Immature natural killer cell (primary cell): ENCODE measurements at regions not wholly inside any gene's neighbourhood (a gene's known extent, or its start where the extent isn't known, plus 50 kb on each side); places are given as distances from the start of the nearest gene placed in this dataset.

Experiments
- DNase-seq, 3 donors: peaks; one replicate each; pipeline ENCODE4 v3.0.0; 2022; ENCODE audit warnings: mixed read lengths in 1 of 3
- H3K27ac Mint-ChIP-seq, 6 donors: one replicate each; pipeline ENCODE4 v1.8.0; 2020; ENCODE audit warnings: mixed read lengths in 6 of 6, mild to moderate bottlenecking in 5 of 6, inconsistent platforms in 4 of 6, moderate library complexity in 3 of 6
- H3K27me3 Mint-ChIP-seq, 3 donors: one replicate each; pipeline ENCODE4 v1.8.0; 2020 to 2021; ENCODE audit warnings: low read depth in 3 of 3, mild to moderate bottlenecking in 3 of 3, mixed read lengths in 3 of 3, moderate library complexity in 3 of 3, inconsistent platforms in 1 of 3
- H3K36me3 Mint-ChIP-seq, 3 donors: one replicate each; pipeline ENCODE4 v1.8.0; 2020; ENCODE audit warnings: mixed read lengths in 3 of 3, inconsistent platforms in 2 of 3, mild to moderate bottlenecking in 2 of 3
- H3K4me1 Mint-ChIP-seq, 2 donors: one replicate each; pipeline ENCODE4 v1.8.0; 2020; ENCODE audit warnings: inconsistent platforms in 2 of 2, mild to moderate bottlenecking in 2 of 2, mixed read lengths in 2 of 2, moderate library complexity in 1 of 2
- H3K4me3 Mint-ChIP-seq, 5 donors: one replicate each; pipeline ENCODE4 v1.8.0; 2020; ENCODE audit warnings: mild to moderate bottlenecking in 5 of 5, mixed read lengths in 5 of 5, inconsistent platforms in 3 of 5, moderate library complexity in 3 of 5
- H3K9me3 Mint-ChIP-seq, 6 donors: one replicate each; pipeline ENCODE4 v1.8.0; 2020; ENCODE audit warnings: mild to moderate bottlenecking in 6 of 6, mixed read lengths in 6 of 6, inconsistent platforms in 4 of 6, moderate library complexity in 3 of 6

DNA sequence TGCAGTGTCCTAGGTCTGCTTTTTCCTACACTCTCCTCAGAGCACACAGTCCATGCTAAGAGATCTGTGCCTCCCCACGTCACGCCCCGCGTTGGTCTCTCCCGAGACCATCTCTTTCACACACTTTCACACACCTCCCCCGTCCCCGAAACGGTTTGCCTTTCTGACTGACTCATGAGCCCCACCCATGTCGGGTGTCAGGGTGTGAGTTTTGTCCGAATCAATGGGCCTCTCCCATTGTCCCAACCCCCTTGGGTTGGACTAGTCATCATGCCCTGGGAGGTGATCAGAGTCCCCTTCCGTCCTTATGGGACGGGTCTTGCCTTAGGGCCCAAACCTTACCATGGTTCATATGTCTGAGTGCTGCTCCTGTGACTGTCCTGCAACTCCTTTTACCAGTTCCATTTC lies 214.0 kb upstream of the HTR2A start:
- Mint-ChIP-seq H3K27ac (no peak overlapping the region), H3K4me1 (peaks cover 0 to 8% of the 10 kb centered on the region in 2 donors), H3K4me3 (no peak overlapping the region), H3K27me3 (no peaks in the 10 kb centered on the region), H3K36me3 (no peaks in the 10 kb centered on the region), H3K9me3 (peaks cover 0 to 3% (median 0%) of the 10 kb centered on the region in 6 donors)
- DNase-seq, result no peak

DNA sequence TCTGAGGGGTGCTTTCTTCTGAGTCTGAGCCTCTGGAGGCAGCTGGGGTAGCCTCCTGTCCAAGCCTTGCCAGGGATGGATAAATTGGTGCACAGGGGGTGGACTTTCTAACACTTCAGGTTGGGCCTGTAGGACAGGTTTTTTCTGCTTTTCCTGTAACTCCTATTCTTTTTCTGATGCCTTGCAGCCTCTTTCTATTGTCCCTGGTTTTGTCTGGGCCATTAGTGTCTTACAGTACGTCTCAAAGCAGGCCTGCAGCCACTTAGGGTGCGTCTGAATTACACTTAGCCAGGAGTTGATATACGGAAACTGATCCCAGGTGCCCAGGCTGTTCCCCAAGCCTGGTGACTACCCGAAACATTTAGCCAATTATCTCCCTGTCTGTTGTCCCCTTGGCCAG lies 213.3 kb upstream of the HTR2A start:
- Mint-ChIP-seq H3K9me3 (peaks cover 0 to 3% (median 0%) of the 10 kb centered on the region in 6 donors), H3K36me3 (no peaks in the 10 kb centered on the region), H3K4me3 (no peak overlapping the region), H3K4me1 (peaks cover 0 to 8% of the 10 kb centered on the region in 2 donors), H3K27ac (no peak overlapping the region), H3K27me3 (peaks cover 0 to 4% (median 1%) of the 10 kb centered on the region in 3 donors)
- DNase-seq, result no peak

DNA sequence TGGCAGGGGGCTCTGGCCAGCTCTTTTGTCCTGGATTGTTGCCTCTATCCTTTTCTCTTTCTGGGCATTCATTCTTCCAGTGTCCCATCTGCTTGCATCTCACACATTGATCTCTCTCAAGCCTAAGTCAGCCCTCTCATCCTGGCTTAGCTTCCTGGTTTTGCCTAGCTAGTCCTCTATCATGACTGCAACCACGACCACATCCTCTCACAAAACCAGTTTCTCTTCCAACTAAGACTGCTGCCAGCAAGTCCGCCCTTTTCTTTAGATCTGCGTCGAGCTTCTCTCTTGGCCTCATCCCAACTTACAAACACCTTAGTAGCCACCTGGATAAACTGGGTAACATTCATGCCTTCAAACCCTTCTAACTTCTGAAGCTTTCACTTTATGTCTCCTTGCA lies 212.2 kb upstream of the HTR2A start:
- H3K27me3 Mint-ChIP-seq, result peaks cover 0 to 4% (median 2%) of the 10 kb centered on the region in 3 donors
- H3K9me3 Mint-ChIP-seq, result peaks cover 0 to 3% (median 0%) of the 10 kb centered on the region in 6 donors
- no peak overlapping the region for H3K4me3 Mint-ChIP-seq
- H3K36me3 Mint-ChIP-seq, result no peaks in the 10 kb centered on the region
- no peak for DNase-seq
- H3K27ac Mint-ChIP-seq, result no peak overlapping the region
- H3K4me1 Mint-ChIP-seq, result peaks cover 0 to 8% of the 10 kb centered on the region in 2 donors

DNA sequence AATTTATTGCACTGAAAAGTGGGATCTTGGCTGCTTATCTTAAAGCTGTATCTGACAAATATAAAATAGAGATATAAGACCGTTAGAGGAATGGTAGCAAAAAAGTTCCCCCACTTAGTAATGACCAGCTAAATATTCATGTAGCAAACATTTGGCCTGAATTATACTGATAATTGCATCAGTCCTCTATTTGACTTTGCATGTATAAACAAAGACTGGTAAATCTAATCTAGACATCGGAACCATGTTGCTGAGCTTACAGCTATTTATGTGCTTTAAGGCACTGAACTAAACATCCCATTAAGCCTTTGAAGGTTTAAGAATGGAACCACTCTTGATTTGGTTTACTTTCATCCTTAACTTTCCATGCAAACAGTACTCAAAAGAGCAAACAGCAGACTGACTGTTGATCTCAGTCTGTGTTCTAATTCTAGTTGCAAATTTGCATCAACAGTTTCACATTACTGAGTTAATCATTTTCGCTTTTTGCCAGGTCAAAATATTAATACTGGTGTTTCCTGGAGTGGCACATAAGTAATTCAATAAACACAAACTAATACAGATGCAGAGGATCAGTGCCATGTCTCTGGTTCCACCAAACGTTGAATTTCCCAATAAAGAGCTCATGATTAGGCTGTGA lies 203.5 kb upstream of the HTR2A start:
- Mint-ChIP-seq H3K4me3 (no peak overlapping the region), H3K9me3 (no peaks in the 10 kb centered on the region), H3K36me3 (no peaks in the 10 kb centered on the region), H3K27ac (no peak overlapping the region), H3K27me3 (peaks cover 0 to 4% (median 0%) of the 10 kb centered on the region in 3 donors), H3K4me1 (no peaks in the 10 kb centered on the region)
- DNase-seq, result no peak

DNA sequence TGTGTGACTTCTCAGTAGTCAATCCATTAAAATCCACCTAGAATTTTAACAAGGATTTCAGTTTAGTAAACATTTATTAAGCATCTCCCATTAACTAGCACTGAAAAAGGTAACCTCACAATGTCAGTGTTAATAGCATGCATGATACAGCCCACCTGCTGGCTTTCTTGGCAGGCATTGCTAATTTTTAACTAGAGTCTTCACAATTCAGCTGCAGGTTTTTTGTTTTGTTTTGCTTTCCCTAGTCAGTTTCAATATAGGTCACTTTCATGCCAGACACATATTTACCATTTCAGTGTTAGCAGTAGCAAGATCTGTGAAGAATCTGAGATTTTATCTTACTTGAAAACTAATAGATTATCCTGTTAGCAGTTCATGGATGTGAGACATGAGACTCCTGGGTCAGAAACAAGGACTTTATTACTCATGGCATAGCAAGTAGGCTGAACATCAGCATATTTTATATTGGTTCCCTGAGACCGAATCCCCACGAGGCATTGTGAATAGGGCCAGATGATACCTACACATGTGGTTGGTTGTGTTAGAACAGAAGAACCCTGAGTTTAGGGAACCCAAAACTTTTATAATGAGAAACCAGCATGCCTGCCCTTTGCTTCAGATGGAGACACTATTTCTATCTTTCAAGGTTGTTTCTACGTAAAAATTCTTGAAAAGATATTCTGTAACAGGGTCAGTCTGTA lies 198.0 kb upstream of the HTR2A start:
- Mint-ChIP-seq H3K36me3 (no peaks in the 10 kb centered on the region), H3K27me3 (peaks cover 0 to 5% (median 1%) of the 10 kb centered on the region in 3 donors), H3K4me3 (no peak overlapping the region), H3K9me3 (peaks cover 0 to 4% (median 0%) of the 10 kb centered on the region in 6 donors), H3K27ac (no peak overlapping the region), H3K4me1 (no peaks in the 10 kb centered on the region)
- DNase-seq, result no peak

DNA sequence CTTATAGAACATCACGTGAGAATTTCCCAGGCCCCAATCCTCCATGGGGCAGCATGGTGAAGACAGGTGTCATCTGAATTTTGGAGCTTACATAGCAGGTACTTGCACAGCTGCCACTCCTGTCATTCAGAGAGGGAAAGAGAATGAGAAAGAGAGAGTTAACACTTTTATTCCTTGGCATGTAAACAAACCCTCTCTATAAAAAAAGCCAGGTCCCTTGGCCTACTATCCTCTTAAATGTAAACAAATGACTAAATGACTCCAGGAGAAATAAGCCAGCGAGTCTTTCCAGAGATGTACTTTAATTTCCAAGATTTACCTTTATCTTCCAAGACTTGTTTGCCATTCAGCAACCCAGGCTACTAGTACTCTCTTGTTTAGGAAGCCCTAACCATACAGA lies 195.3 kb upstream of the HTR2A start:
- H3K27ac Mint-ChIP-seq, result no peak overlapping the region
- H3K9me3 Mint-ChIP-seq, result peaks cover 0 to 4% (median 0%) of the 10 kb centered on the region in 6 donors
- H3K36me3 Mint-ChIP-seq, result no peaks in the 10 kb centered on the region
- H3K4me1 Mint-ChIP-seq, result no peaks in the 10 kb centered on the region
- no peak overlapping the region for H3K4me3 Mint-ChIP-seq
- DNase-seq, result no peak
- H3K27me3 Mint-ChIP-seq, result peaks cover 0 to 5% (median 0%) of the 10 kb centered on the region in 3 donors

DNA sequence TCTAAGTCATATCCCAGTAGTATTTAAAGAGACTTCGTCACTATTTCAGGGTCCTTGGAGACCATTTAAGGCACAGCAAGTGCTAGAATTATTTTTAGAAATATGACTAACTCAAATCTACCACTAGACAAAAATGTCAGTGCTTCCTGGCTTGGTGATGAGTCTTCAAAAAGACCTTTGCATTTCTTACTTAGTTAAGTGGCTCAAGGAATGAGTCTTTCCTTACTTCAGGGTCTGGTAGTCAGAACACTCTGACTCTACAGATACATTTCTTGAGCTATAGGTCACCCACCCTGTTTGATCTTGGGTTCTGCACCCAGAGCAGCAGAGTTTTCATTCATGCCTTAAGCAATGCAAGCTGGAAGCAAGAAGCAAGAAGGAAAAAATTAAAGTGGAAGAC lies 191.0 kb upstream of the HTR2A start:
- no peak overlapping the region for H3K4me3 Mint-ChIP-seq
- H3K27me3 Mint-ChIP-seq, result peaks cover 0 to 2% (median 1%) of the 10 kb centered on the region in 3 donors
- no peaks in the 10 kb centered on the region for H3K4me1 Mint-ChIP-seq
- H3K9me3 Mint-ChIP-seq, result peaks cover 0 to 2% (median 0%) of the 10 kb centered on the region in 6 donors
- no peak for DNase-seq
- no peaks in the 10 kb centered on the region for H3K36me3 Mint-ChIP-seq
- no peak overlapping the region for H3K27ac Mint-ChIP-seq

DNA sequence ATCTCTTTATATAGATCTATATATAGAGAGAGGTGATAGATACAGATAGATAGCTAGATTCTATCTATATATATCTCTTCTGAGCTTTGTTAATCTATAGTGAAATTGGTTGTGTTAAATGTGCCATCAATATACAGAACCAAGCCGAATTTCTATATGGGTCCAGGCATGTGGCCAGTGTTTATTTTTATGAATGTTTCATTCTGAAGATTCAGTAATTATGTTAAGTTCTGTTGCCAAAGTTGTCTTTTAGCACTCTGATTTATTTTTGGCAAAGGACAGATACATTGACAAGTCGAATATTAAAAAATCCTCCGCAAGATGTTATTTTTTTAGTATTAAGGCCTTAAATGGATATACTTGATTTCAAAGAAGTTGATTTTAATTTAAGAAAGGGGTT lies 190.4 kb upstream of the HTR2A start:
- Mint-ChIP-seq H3K27me3 (peaks cover 0 to 2% (median 1%) of the 10 kb centered on the region in 3 donors), H3K4me1 (no peaks in the 10 kb centered on the region), H3K27ac (no peak overlapping the region), H3K9me3 (peaks cover 0 to 2% (median 0%) of the 10 kb centered on the region in 6 donors), H3K4me3 (no peak overlapping the region), H3K36me3 (no peaks in the 10 kb centered on the region)
- DNase-seq, result no peak

DNA sequence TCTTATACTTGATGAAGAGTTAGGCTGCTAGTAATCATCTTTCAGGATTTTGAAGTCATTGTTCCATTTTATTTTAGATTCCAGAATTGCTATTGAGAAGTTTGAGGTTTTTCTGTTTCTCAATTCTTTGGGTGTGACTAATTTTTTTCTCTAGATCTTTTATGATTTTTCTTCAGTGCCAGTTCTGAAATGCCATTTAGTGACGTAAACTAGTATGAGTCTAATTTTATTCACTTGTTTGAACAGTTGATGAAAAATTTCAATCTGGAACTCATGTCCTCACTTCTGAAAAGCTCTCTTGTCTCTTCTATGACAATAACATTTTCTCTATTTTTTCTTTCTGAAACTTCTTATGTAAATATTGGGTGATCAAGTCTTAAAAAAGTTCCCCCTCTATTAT lies 188.5 kb upstream of the HTR2A start:
- Mint-ChIP-seq H3K4me1 (no peaks in the 10 kb centered on the region), H3K4me3 (no peak overlapping the region), H3K9me3 (peaks cover 0 to 2% (median 0%) of the 10 kb centered on the region in 6 donors), H3K36me3 (no peaks in the 10 kb centered on the region), H3K27ac (no peak overlapping the region), H3K27me3 (peaks cover 0 to 3% (median 1%) of the 10 kb centered on the region in 3 donors)
- DNase-seq, result no peak

DNA sequence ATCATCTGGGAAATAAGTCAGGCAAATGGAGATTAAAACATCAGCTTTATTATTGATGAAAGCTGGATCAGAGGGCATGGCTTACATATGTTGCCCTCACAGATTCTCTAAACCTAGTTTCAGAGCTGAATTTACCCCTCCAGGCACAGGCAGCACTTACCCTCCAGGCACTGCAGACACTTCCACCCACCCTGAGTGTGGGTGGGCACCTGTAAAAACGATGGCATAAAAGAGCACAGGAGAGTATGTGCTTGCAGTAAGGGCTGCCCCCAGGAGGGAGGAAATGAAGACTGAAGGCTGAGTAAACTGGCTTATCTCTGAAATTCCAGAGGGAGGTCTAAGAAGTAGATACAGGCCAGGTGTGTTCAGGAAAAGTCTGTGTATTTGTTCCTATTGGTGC lies 185.0 kb upstream of the HTR2A start:
- Mint-ChIP-seq H3K27ac (no peak overlapping the region), H3K27me3 (peaks cover 0 to 3% (median 1%) of the 10 kb centered on the region in 3 donors), H3K9me3 (peaks cover 0 to 2% (median 0%) of the 10 kb centered on the region in 6 donors), H3K36me3 (no peaks in the 10 kb centered on the region), H3K4me1 (no peaks in the 10 kb centered on the region), H3K4me3 (no peak overlapping the region)
- DNase-seq, result no peak

DNA sequence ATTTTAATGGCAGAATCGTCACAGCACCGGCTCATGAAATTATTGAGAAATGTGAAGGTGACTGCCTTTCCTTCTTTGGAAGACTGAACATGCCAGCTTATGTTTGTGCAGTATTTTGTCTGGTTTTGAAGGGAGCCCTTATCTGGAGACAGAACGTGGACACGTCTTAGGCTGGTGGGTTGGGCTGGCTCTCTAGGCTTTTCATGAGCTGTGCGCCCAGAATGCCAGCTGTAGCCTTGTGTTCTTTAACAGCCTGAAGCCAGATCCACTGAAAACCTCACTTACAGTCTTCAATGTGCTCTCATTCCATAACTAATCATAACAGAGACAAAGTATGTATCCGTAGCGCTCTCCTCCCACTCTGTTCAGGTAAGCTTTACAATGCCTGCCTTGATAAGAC lies 184.4 kb upstream of the HTR2A start:
- peaks cover 0 to 3% (median 1%) of the 10 kb centered on the region in 3 donors for H3K27me3 Mint-ChIP-seq
- H3K27ac Mint-ChIP-seq, result no peak overlapping the region
- H3K4me3 Mint-ChIP-seq, result no peak overlapping the region
- H3K4me1 Mint-ChIP-seq, result no peaks in the 10 kb centered on the region
- peaks cover 0 to 6% (median under 1%) of the 10 kb centered on the region in 6 donors for H3K9me3 Mint-ChIP-seq
- DNase-seq, result no peak
- no peaks in the 10 kb centered on the region for H3K36me3 Mint-ChIP-seq

DNA sequence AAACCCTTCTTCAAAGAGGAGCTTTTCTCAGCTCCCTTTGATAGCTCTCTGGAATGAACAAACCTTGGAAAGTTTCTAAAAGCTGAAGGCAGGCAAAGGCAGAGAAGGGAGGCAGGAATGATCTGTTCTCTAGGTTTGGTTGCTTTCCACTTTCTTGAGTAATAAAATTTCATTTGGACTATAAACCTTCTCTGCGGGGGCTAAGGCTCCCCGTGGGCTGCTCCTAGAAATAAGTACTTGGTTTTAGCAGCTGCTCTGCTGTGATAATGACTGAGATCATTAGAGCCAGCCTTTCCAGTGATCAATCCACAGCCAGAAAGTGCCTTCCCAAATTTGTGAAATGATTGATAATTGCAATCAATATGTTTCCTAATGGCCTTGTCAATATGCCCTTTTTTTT lies 183.8 kb upstream of the HTR2A start:
- peaks cover 0 to 13% (median under 1%) of the 10 kb centered on the region in 6 donors for H3K9me3 Mint-ChIP-seq
- H3K4me3 Mint-ChIP-seq, result no peak overlapping the region
- H3K27ac Mint-ChIP-seq, result no peak overlapping the region
- H3K27me3 Mint-ChIP-seq, result peaks cover 0 to 3% (median 1%) of the 10 kb centered on the region in 3 donors
- H3K4me1 Mint-ChIP-seq, result no peaks in the 10 kb centered on the region
- H3K36me3 Mint-ChIP-seq, result no peaks in the 10 kb centered on the region
- no peak for DNase-seq

DNA sequence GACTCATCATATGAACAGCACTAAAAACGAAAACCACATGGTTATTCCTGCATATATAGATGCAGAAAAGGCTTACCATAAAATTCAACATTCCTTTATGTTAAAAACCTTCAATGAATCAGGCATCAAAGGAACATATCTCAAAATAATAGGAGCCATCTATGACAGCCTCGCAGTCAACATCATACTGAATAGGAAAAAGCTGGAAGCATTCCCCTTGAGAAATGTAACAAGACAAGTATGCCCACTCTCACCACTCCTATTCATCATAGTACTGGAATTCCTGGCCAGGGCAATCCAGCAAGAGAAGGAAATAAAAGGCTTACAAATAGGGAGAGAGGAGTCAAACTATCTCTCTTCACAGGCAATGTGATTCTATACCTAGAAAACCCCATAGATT lies 179.6 kb upstream of the HTR2A start:
- Mint-ChIP-seq H3K27me3 (peaks cover 0 to 3% (median 2%) of the 10 kb centered on the region in 3 donors), H3K4me1 (no peaks in the 10 kb centered on the region), H3K4me3 (no peak overlapping the region), H3K27ac (no peak overlapping the region), H3K9me3 (peaks cover 2 to 32% (median 12%) of the 10 kb centered on the region in 6 donors), H3K36me3 (no peaks in the 10 kb centered on the region)
- DNase-seq, result no peak

DNA sequence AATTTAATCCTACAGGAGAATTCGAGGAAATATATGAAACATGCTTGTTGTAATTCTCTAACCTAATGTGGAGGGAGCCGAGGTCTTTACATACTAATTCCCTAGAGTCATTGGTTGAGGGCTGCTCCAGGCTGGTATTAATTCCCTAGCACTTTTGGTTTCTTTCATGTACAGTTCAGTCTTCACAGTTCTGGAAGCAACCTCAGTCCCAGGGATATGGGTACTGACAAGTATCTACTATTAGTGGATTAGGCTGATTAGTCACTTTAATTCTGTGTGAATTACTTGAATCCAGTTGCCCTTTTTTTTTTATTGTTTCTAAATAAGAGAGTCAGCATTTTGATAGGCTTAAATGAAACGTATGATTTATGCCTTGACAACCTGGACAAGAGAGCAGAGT lies 172.3 kb upstream of the HTR2A start:
- no peak for DNase-seq
- no peaks in the 10 kb centered on the region for H3K36me3 Mint-ChIP-seq

More for the DNA sequence above, 172.3 kb upstream of the HTR2A start:
- Mint-ChIP-seq H3K9me3 (peaks cover 2 to 12% (median 3%) of the 10 kb centered on the region in 6 donors), H3K27me3 (peaks cover 2 to 10% (median 2%) of the 10 kb centered on the region in 3 donors), H3K27ac (no peak overlapping the region), H3K4me1 (no peaks in the 10 kb centered on the region), H3K4me3 (no peak overlapping the region)
